ENCODE measurements at regions not wholly inside any gene's neighbourhood (a gene's known extent, or its start where the extent isn't known, plus 50 kb on each side); places are given as distances from the start of the nearest gene placed in this dataset.

GRCh38 chr11:42713279-42713678, 598.5 kb upstream of the API5 start:
- Histone ChIP-seq H4K91ac (ENCODE audit: low read depth, low read length) (no peak overlapping the region), H2AFZ (ENCODE audit: insufficient read depth, low read length, poor library complexity) (no peak overlapping the region), H3K4me2 (ENCODE audit: low read length) (no peak overlapping the region), H3K4ac (ENCODE audit: low read depth, low read length) (no peak overlapping the region), H2BK5ac (ENCODE audit: low read depth, low read length, poor library complexity) (no peak overlapping the region), H3K4me1 (ENCODE audit: control insufficient read depth in 1 of 2, insufficient read depth in 2 of 2, low read length in 2 of 2) (no peaks in the 10 kb centered on the region), H3K14ac (ENCODE audit: low read length) (no peak overlapping the region), H3K27me3 (ENCODE audit: insufficient read depth, low read length) (no peaks in the 10 kb centered on the region), H3K79me1 (ENCODE audit: low read length) (no peaks in the 10 kb centered on the region), H3K9me3 (ENCODE audit: insufficient read depth, low read depth, low read length) (peaks cover 2% of the 10 kb centered on the region), H2BK120ac (ENCODE audit: insufficient read depth, low read length, poor library complexity) (no peak overlapping the region), H3K18ac (ENCODE audit: low read length) (no peak overlapping the region), H3K4me3 (ENCODE audit: low read depth, low read length) (no peak overlapping the region), H4K8ac (ENCODE audit: low read depth, low read length) (no peak overlapping the region), H3K36me3 (ENCODE audit: control insufficient read depth in 1 of 2, insufficient read depth in 2 of 2, low read length in 2 of 2) (no peaks in the 10 kb centered on the region), H2BK12ac (ENCODE audit: low read length) (no peak overlapping the region), H3K79me2 (ENCODE audit: control insufficient read depth, insufficient read depth, low read length, poor library complexity) (no peaks in the 10 kb centered on the region), H3K9ac (ENCODE audit: low read length) (no peak overlapping the region), H2AK5ac (ENCODE audit: low read length) (no peak overlapping the region), H4K12ac (ENCODE audit: low read depth, low read length) (no peak overlapping the region), H3K27ac (ENCODE audit: low read depth, low read length) (no peak overlapping the region), H3K23ac (ENCODE audit: low read length) (no peak overlapping the region)
- no peak for DNase-seq
- WGBS (ENCODE audit: extremely low coverage, insufficient coverage, insufficient read length) = no CpG with 5 or more reads among the region's 1 CpG

- Histone ChIP-seq H2AK5ac (ENCODE audit: low read length) (no peak overlapping the region), H3K27ac (ENCODE audit: low read depth, low read length) (no peak overlapping the region), H2BK5ac (ENCODE audit: low read depth, low read length, poor library complexity) (no peak overlapping the region), H3K4me2 (ENCODE audit: low read length) (no peak overlapping the region), H3K4me1 (ENCODE audit: control insufficient read depth in 1 of 2, insufficient read depth in 2 of 2, low read length in 2 of 2) (no peaks in the 10 kb centered on the region), H3K9ac (ENCODE audit: low read length) (no peak overlapping the region), H3K9me3 (ENCODE audit: insufficient read depth, low read depth, low read length) (peaks cover 2% of the 10 kb centered on the region), H2BK120ac (ENCODE audit: insufficient read depth, low read length, poor library complexity) (no peak overlapping the region), H3K79me2 (ENCODE audit: control insufficient read depth, insufficient read depth, low read length, poor library complexity) (no peaks in the 10 kb centered on the region), H3K36me3 (ENCODE audit: control insufficient read depth in 1 of 2, insufficient read depth in 2 of 2, low read length in 2 of 2) (no peaks in the 10 kb centered on the region), H3K27me3 (ENCODE audit: insufficient read depth, low read length) (no peaks in the 10 kb centered on the region), H4K91ac (ENCODE audit: low read depth, low read length) (no peak overlapping the region), H2BK12ac (ENCODE audit: low read length) (no peak overlapping the region), H3K4ac (ENCODE audit: low read depth, low read length) (no peak overlapping the region), H2AFZ (ENCODE audit: insufficient read depth, low read length, poor library complexity) (no peak overlapping the region), H3K23ac (ENCODE audit: low read length) (no peak overlapping the region), H3K18ac (ENCODE audit: low read length) (no peak overlapping the region), H3K79me1 (ENCODE audit: low read length) (no peaks in the 10 kb centered on the region), H4K12ac (ENCODE audit: low read depth, low read length) (no peak overlapping the region), H3K14ac (ENCODE audit: low read length) (no peak overlapping the region), H3K4me3 (ENCODE audit: low read depth, low read length) (no peak overlapping the region), H4K8ac (ENCODE audit: low read depth, low read length) (no peak overlapping the region)
- WGBS (ENCODE audit: extremely low coverage, insufficient coverage, insufficient read length) = no CpG with 5 or more reads among the region's 1 CpG
- no peak for DNase-seq
Observed at GRCh38 chr11:42713753-42714152, 598.0 kb upstream of the API5 start.

DNA sequence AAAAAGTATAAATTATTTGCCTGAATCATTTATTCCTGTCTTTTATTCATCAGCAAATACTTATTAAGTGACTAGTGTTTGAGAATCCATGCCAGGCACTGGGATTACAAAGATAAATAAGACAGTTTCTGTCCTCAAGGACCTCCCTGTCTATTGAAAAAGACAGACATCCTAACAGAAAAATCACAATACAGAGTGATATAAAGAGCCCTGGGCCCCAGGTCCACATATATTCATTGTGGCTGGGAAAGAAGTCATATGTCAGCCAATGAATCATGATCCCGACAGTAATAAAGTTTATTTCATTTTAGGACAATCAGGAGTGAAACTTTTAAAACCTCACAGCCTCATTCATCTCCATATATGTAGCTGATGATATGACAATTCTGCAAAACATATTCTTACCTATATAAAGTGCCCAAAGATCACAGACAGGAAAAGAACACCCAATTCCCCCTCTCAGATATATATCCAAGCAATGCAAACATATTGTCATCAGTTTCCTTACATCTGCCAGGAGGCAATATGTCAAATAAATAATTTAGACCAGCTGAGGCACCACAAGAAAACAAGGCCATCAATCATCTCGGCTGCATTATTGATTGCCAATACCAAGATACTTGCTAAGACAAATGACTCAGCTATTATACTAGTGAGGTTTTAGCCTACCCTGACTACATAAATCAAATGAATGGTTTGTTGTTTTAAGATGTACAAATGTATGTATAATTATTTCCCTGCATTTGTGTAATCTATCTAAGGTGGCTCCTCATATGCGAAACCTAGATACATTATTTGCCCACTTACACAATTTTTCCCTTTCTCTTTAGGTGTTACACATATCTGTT, 590.9 kb upstream of the API5 start:
- no peaks in the 10 kb centered on the region for H3K79me1 ChIP-seq (ENCODE audit: low read length)
- H4K91ac ChIP-seq (ENCODE audit: low read depth, low read length) = no peak overlapping the region
- no CpG with 5 or more reads among the region's 3 CpGs for WGBS (ENCODE audit: extremely low coverage, insufficient coverage, insufficient read length)
- no peak overlapping the region for H2BK12ac ChIP-seq (ENCODE audit: low read length)
- no peak overlapping the region for H2AFZ ChIP-seq (ENCODE audit: insufficient read depth, low read length, poor library complexity)
- no peak overlapping the region for H3K18ac ChIP-seq (ENCODE audit: low read length)
- no peak overlapping the region for H4K12ac ChIP-seq (ENCODE audit: low read depth, low read length)
- no peak overlapping the region for H3K27ac ChIP-seq (ENCODE audit: low read depth, low read length)
- H2AK5ac ChIP-seq (ENCODE audit: low read length) = no peak overlapping the region
- H2BK120ac ChIP-seq (ENCODE audit: insufficient read depth, low read length, poor library complexity) = no peak overlapping the region
- H3K79me2 ChIP-seq (ENCODE audit: control insufficient read depth, insufficient read depth, low read length, poor library complexity) = no peaks in the 10 kb centered on the region
- no peak overlapping the region for H3K4me2 ChIP-seq (ENCODE audit: low read length)
- H3K4ac ChIP-seq (ENCODE audit: low read depth, low read length) = no peak overlapping the region
- H2BK5ac ChIP-seq (ENCODE audit: low read depth, low read length, poor library complexity) = no peak overlapping the region
- H3K9ac ChIP-seq (ENCODE audit: low read length) = no peak overlapping the region
- H3K4me3 ChIP-seq (ENCODE audit: low read depth, low read length) = no peak overlapping the region
- no peak overlapping the region for H3K14ac ChIP-seq (ENCODE audit: low read length)
- no peak for DNase-seq
- no peaks in the 10 kb centered on the region for H3K4me1 ChIP-seq (ENCODE audit: control insufficient read depth in 1 of 2, insufficient read depth in 2 of 2, low read length in 2 of 2)
- no peaks in the 10 kb centered on the region for H3K27me3 ChIP-seq (ENCODE audit: insufficient read depth, low read length)
- H3K9me3 ChIP-seq (ENCODE audit: insufficient read depth, low read depth, low read length) = no peaks in the 10 kb centered on the region
- H4K8ac ChIP-seq (ENCODE audit: low read depth, low read length) = no peak overlapping the region
- H3K23ac ChIP-seq (ENCODE audit: low read length) = no peak overlapping the region
- no peaks in the 10 kb centered on the region for H3K36me3 ChIP-seq (ENCODE audit: control insufficient read depth in 1 of 2, insufficient read depth in 2 of 2, low read length in 2 of 2)

DNA sequence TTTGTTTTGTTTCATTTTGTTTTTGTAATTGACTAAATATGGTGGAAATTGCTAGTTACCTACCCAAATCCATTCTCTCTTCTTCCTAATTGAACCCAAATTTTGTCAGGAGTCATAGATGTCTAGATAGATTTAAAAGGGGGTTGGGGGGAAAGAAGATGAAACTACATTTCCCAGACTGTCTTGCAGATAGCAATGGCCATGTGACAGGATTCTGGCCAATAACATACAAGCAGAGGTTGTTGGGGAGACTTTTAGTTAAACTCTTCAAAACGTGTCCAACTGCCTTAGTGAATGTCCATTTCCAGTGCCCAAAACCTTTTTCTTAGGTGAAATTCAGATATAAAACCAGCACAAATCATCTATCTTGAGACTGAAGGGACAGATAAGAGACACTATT, 583.9 kb upstream of the API5 start:
- Histone ChIP-seq H4K8ac (ENCODE audit: low read depth, low read length) (no peak overlapping the region), H2AFZ (ENCODE audit: insufficient read depth, low read length, poor library complexity) (no peak overlapping the region)

More for the DNA sequence above, 583.9 kb upstream of the API5 start:
- no peaks in the 10 kb centered on the region for H3K9me3 ChIP-seq (ENCODE audit: insufficient read depth, low read depth, low read length)
- DNase-seq = no peak
- H3K27me3 ChIP-seq (ENCODE audit: insufficient read depth, low read length) = no peaks in the 10 kb centered on the region
- H3K4me3 ChIP-seq (ENCODE audit: low read depth, low read length) = no peak overlapping the region
- H2AK5ac ChIP-seq (ENCODE audit: low read length) = no peak overlapping the region
- no peak overlapping the region for H3K4ac ChIP-seq (ENCODE audit: low read depth, low read length)
- no peak overlapping the region for H3K18ac ChIP-seq (ENCODE audit: low read length)
- no peak overlapping the region for H4K91ac ChIP-seq (ENCODE audit: low read depth, low read length)
- H3K9ac ChIP-seq (ENCODE audit: low read length) = no peak overlapping the region
- H2BK12ac ChIP-seq (ENCODE audit: low read length) = no peak overlapping the region
- H3K14ac ChIP-seq (ENCODE audit: low read length) = no peak overlapping the region
- no peaks in the 10 kb centered on the region for H3K79me1 ChIP-seq (ENCODE audit: low read length)
- H3K27ac ChIP-seq (ENCODE audit: low read depth, low read length) = no peak overlapping the region
- H3K4me2 ChIP-seq (ENCODE audit: low read length) = no peak overlapping the region
- H4K12ac ChIP-seq (ENCODE audit: low read depth, low read length) = no peak overlapping the region
- H3K23ac ChIP-seq (ENCODE audit: low read length) = no peak overlapping the region
- H3K36me3 ChIP-seq (ENCODE audit: control insufficient read depth in 1 of 2, insufficient read depth in 2 of 2, low read length in 2 of 2) = no peaks in the 10 kb centered on the region
- no peak overlapping the region for H2BK5ac ChIP-seq (ENCODE audit: low read depth, low read length, poor library complexity)
- no peaks in the 10 kb centered on the region for H3K4me1 ChIP-seq (ENCODE audit: control insufficient read depth in 1 of 2, insufficient read depth in 2 of 2, low read length in 2 of 2)
- H3K79me2 ChIP-seq (ENCODE audit: control insufficient read depth, insufficient read depth, low read length, poor library complexity) = no peaks in the 10 kb centered on the region
- no CpG with 5 or more reads among the region's 1 CpG for WGBS (ENCODE audit: extremely low coverage, insufficient coverage, insufficient read length)
- H2BK120ac ChIP-seq (ENCODE audit: insufficient read depth, low read length, poor library complexity) = no peak overlapping the region
